HCT116 (cell line): ENCODE measurements at regions not wholly inside any gene's neighbourhood (a gene's known extent, or its start where the extent isn't known, plus 50 kb on each side); places are given as distances from the start of the nearest gene placed in this dataset.

Source experiments
- CTCF ChIP-seq, 3 experiments: fragments of 200-600 bp in 1 of 3; sonication (generic) in 1 of 3; IDR thresholded peaks in 2 of 3; conservative IDR thresholded peaks in 1 of 3; 2 replicates each; pipeline ENCODE4 v1.5.1; 2012 to 2017; ENCODE audit warnings: low read depth in 2 of 3, low read length in 2 of 3, antibody characterized with exemption in 1 of 3, borderline replicate concordance in 1 of 3, control low read depth in 1 of 3, mild to moderate bottlenecking in 1 of 3, mixed read lengths in 1 of 3, mixed run types in 1 of 3, moderate library complexity in 1 of 3; ENCODE audit not compliant: insufficient read depth in 1 of 3
- EZH2 ChIP-seq: fragments of 200-600 bp; sonication (generic); IDR thresholded peaks from 2 replicates; pipeline ENCODE4 v1.6.1; 2017; ENCODE audit warnings: antibody characterized with exemption, mixed run types

- no peak for TF ChIP-seq EZH2
- TF ChIP-seq CTCF (IDR thresholded peaks at IDR 0.05 in 2 of 3, conservative IDR thresholded peaks at IDR 0.05 in 1 of 3; ENCODE audit: borderline replicate concordance in 1 of 3, insufficient read depth in 1 of 3, low read depth in 2 of 3, low read length in 2 of 3) = no peak
Measured at GRCh38 chr6:50995036-50995435, 176.4 kb downstream of the TFAP2B start.
